ENCODE measurements at regions not wholly inside any gene's neighbourhood (a gene's known extent, or its start where the extent isn't known, plus 50 kb on each side); places are given as distances from the start of the nearest gene placed in this dataset.

GRCh38 chr13:80400164-80400864 is 59.4 kb upstream of the SPRY2 start:
- TF ChIP-seq CTCF (IDR thresholded peaks at IDR 0.05) = no peak
- no peak for TF ChIP-seq POLR2AphosphoS5 (IDR thresholded peaks at IDR 0.05)
- TF ChIP-seq POLR2A (IDR thresholded peaks at IDR 0.05) = no peak
